ENCODE measurements at regions not wholly inside any gene's neighbourhood (a gene's known extent, or its start where the extent isn't known, plus 50 kb on each side); places are given as distances from the start of the nearest gene placed in this dataset.

- TF ChIP-seq CTCF (IDR thresholded peaks at IDR 0.05; ENCODE audit: borderline replicate concordance, extremely low read depth, low read length, poor library complexity, severe bottlenecking) (no peak), EZH2 (IDR thresholded peaks at IDR 0.05; ENCODE audit: borderline replicate concordance, low read depth, low read length, severe bottlenecking) (no peak)
Measured at GRCh38 chr5:32889078-32889477, 178.0 kb downstream of the NPR3 start.
